ENCODE measurements at regions not wholly inside any gene's neighbourhood (a gene's known extent, or its start where the extent isn't known, plus 50 kb on each side); places are given as distances from the start of the nearest gene placed in this dataset.
"Not testable (repeated sequence)": the region's sequence is repeated elsewhere in the genome, so short reads cannot be mapped to it uniquely, and the experiment has no call there.

DNA sequence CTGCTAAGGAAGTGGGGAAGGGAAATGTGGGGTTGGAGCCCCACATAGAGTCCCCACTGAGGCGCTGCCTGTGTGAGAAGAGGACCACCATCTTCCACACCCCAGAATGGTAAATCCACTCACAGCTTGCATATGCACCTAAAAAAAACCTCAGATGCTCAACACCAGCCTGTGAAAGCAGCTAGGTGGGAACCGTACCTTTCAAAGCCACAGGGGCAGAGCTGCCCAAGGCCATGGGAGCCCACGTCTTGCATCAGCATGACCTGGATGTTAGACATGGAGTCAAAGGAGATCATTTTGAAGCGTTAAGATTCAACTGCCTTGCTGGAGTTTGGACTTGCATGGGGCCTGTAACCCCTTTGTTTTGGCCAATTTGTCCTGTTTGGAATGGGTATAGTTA lies 658.9 kb upstream of the TPTE start:
- H3K27ac Mint-ChIP-seq; H3K27me3 Mint-ChIP-seq (ENCODE audit: low read depth); H3K4me3 Mint-ChIP-seq; H3K4me1 Mint-ChIP-seq; H3K36me3 Mint-ChIP-seq (ENCODE audit: low read depth): not testable (repeated sequence)
- H3K9me3 Mint-ChIP-seq = peaks cover 33% of the 10 kb centered on the region

DNA sequence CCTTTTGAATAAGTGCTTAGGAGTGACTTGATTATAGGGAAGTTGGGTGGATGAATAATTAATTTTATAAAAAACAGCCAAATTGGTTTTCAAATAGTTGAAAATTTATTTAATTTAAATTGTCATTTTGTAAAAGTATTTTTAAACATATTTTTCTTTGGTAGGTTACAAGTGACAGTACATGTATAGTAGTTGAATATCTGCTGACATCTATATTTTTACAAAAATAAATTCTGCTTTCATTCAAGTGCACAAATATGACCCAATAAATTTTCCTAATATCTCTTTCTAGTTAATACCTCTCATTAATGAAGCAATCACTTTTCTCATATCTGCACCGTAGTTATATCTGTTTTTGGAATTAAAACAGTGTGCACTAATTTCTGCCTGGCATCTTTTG lies 653.6 kb upstream of the TPTE start:
- H3K9me3 Mint-ChIP-seq = peaks cover 21% of the 10 kb centered on the region
- H3K36me3 Mint-ChIP-seq (ENCODE audit: low read depth); H3K4me3 Mint-ChIP-seq; H3K27ac Mint-ChIP-seq; H3K27me3 Mint-ChIP-seq (ENCODE audit: low read depth); H3K4me1 Mint-ChIP-seq: not testable (repeated sequence)

DNA sequence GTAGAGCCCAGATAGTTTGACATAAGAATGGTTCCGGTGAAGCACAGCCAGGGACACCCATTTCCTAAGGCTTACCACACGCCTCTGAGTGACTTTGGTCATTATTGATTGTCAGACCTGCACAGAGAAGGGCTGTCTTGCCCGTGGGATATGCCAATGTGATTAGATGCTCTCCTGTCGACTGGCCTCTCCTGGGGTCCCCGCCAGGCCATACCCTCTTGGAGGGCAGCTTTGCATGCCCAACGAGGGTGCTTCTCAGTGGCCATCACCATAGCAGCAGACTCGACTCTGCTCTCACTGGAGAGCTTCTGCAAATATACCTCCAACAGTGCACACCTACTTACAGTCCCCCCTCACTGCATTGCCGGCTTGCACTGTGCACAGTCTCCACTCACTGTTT lies 648.3 kb upstream of the TPTE start:
- peaks cover 12% of the 10 kb centered on the region for H3K9me3 Mint-ChIP-seq
- H3K4me1 Mint-ChIP-seq; H3K36me3 Mint-ChIP-seq (ENCODE audit: low read depth); H3K27ac Mint-ChIP-seq; H3K4me3 Mint-ChIP-seq; H3K27me3 Mint-ChIP-seq (ENCODE audit: low read depth): not testable (repeated sequence)

DNA sequence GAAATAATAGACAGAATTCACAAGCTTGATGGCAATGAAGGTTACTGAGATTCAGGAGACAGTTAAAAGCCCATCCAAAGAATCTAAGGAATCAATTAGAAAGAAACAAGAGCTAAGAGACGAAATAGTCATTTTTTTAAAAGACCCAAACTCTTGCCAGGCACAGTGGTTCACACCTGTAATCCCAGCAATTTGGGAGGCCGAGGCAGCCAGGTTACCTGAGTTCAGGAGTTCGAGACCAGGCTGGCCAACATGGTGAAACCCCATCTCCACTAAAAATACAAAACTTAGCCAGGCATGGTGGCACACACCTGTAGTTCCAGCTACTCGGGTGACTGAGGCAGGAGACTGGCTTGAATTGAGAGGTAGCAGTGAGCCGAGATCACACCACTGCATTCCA lies 647.2 kb upstream of the TPTE start:
- H3K9me3 Mint-ChIP-seq = peaks cover 18% of the 10 kb centered on the region
- H3K4me1 Mint-ChIP-seq; H3K27me3 Mint-ChIP-seq (ENCODE audit: low read depth); H3K36me3 Mint-ChIP-seq (ENCODE audit: low read depth); H3K4me3 Mint-ChIP-seq; H3K27ac Mint-ChIP-seq: not testable (repeated sequence)

DNA sequence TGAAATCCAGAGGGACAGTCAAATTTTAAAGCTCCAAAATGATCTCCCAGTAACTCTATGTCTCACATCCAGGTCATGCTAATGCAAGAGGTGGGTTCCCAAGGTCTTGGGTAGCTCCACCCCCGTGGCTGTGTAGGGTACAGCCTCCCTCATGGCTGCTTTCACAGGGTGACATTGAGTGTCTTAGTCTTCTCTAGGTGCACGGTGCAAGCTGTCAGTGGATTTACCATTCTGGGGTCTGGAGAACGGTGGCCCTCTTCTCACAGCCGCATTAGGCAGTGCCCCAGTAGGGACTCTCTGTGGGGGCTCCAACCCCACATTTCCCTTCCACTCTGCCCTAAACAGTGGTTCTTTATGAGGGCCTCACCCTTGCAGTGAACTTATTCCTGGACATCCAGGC lies 640.0 kb upstream of the TPTE start:
- H3K9me3 Mint-ChIP-seq = peaks cover 41% of the 10 kb centered on the region
- H3K4me1 Mint-ChIP-seq; H3K4me3 Mint-ChIP-seq; H3K36me3 Mint-ChIP-seq (ENCODE audit: low read depth); H3K27ac Mint-ChIP-seq; H3K27me3 Mint-ChIP-seq (ENCODE audit: low read depth): not testable (repeated sequence)

DNA sequence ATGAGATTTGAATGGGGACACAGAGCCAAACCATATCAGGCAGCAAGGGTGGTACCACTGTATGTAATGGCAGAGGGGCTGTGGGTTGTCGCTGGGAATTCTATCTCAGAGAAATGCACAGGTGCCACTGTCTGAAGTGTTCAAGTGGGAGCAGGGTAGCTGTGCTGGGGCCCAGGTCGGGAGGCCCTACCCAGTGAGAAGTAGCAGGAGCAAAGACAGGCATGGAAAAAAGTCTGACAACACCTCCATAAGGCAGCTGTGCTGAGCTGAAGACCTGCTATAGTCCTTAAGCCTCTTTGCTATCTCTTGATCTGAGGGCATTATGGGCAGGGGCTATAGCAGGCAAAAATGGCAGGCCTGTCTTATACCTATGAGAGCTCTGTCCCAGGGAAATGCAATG lies 638.3 kb upstream of the TPTE start:
- H3K4me1 Mint-ChIP-seq; H3K27me3 Mint-ChIP-seq (ENCODE audit: low read depth); H3K36me3 Mint-ChIP-seq (ENCODE audit: low read depth); H3K4me3 Mint-ChIP-seq; H3K27ac Mint-ChIP-seq: not testable (repeated sequence)
- peaks cover 41% of the 10 kb centered on the region for H3K9me3 Mint-ChIP-seq

DNA sequence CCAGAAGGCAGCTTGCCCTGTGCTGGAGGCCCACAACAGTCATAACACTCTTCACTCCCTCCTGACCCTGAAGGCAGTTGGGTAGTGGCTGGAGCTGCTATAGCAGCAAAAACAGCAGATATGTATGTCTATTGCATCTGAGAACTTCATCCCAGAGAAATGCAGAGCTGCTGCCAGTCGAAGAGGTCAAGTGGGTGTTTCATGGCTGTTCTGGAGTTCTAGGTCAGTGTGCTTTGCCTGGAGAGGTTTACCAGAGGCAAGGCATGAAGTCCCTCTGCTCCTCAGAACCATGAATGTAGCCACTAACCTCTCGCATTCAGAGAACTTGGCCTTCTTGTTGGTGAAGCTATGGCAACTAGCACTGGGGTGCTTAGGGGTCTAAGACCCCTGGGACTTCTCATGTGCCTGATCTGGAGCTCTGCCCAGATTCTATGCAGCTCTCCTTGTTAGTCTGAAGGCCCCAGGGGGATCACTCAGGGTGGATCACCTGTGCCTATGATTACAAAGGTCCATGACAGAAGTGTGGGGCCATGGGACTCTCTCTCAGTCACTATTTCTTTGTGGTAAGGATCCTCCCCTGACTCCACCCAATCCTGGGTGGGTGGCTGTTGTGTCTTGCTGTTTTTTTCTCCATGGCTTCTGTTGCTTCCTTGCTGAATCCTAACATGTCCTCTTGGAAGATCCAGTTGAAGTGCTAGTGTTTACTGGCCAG lies 637.7 kb upstream of the TPTE start:
- not testable (repeated sequence) for H3K27ac Mint-ChIP-seq; H3K4me1 Mint-ChIP-seq; H3K4me3 Mint-ChIP-seq; H3K36me3 Mint-ChIP-seq (ENCODE audit: low read depth); H3K27me3 Mint-ChIP-seq (ENCODE audit: low read depth)
- peaks cover 37% of the 10 kb centered on the region for H3K9me3 Mint-ChIP-seq

DNA sequence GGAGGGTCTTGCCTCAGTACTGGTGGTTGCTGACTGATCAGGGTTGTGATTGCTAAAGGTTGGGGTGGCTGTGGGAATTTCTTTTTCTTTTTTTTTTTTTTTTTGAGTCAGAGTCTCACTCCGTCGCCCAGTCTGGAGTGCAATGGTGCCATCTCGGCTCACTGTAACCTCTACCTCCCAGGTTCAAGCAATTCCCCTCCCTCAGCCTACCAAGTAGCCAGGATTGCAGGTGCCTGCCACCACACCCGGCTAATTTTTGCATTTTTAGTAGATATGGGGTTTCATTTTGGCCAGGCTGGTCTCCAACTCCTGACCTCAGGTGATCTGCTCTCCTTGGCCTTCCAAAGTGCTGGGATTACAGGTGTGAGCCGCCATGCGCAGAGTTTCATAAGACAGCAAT lies 632.9 kb upstream of the TPTE start:
- peaks cover 28% of the 10 kb centered on the region for H3K9me3 Mint-ChIP-seq
- not testable (repeated sequence) for H3K36me3 Mint-ChIP-seq (ENCODE audit: low read depth); H3K27ac Mint-ChIP-seq; H3K4me3 Mint-ChIP-seq; H3K4me1 Mint-ChIP-seq; H3K27me3 Mint-ChIP-seq (ENCODE audit: low read depth)

DNA sequence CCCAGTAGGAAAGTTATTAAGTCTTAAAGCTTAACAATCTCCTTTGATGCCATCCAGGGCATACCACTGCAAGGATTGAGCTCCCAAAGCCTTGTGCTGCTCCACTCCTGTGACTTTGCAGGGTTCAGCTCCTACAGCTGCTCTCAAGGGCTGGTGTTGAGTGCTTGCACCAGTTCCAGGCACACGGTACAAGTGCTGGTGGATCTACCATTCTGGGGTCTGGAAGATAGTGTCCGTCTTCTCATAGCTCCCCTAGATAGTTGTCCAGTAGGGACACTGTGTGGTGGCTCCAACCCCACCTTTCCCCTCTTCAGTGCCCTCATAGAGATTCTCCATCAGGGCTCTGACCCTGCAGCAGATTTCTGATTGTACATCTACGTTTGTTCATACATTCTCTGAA lies 617.8 kb upstream of the TPTE start:
- H3K27ac Mint-ChIP-seq = not testable (repeated sequence)

DNA sequence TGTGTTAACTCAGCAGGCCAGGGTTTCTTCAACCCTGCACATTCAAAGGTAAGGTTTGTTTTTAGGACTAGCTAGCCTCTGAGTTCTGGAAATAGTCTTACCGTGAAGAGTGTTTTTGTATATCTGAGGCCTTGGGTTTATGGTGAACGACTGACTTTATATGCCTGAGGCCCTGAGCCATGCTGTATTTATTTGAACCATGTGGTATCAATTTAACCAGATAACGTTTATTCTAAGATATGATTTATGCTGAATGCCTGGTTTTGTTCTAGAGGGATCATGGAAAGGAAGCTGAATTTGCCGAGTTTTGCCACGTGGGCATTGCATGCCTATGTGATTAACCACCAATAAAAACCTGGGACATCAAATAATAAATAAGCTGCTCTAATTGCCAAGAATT lies 607.2 kb upstream of the TPTE start:
- not testable (repeated sequence) for H3K27me3 Mint-ChIP-seq (ENCODE audit: low read depth); H3K4me3 Mint-ChIP-seq; H3K27ac Mint-ChIP-seq; H3K36me3 Mint-ChIP-seq (ENCODE audit: low read depth); H3K4me1 Mint-ChIP-seq
- H3K9me3 Mint-ChIP-seq = peaks cover 31% of the 10 kb centered on the region

More for the DNA sequence above, 617.8 kb upstream of the TPTE start:
- peaks cover 24% of the 10 kb centered on the region for H3K9me3 Mint-ChIP-seq
- not testable (repeated sequence) for H3K27me3 Mint-ChIP-seq (ENCODE audit: low read depth); H3K4me3 Mint-ChIP-seq; H3K36me3 Mint-ChIP-seq (ENCODE audit: low read depth); H3K4me1 Mint-ChIP-seq

DNA sequence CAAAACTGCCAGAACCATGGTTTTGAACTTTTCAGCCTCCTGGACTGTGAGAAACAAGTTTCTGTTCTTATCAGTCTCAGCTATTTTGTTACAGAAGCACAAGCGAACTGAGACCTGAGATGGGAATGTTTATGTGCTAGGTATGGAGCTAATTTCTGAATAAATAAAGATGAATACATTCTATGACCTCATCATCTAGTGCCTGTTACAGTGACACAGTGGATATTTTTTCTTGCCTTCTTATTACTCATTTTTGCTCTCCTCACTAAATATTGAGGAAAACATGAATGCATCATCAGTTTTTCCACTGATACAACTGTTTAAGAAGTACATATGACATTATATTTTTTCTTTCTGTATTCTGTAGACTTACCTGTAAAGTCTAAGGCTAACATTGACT lies 601.9 kb upstream of the TPTE start:
- H3K27ac Mint-ChIP-seq; H3K4me3 Mint-ChIP-seq; H3K27me3 Mint-ChIP-seq (ENCODE audit: low read depth); H3K4me1 Mint-ChIP-seq; H3K9me3 Mint-ChIP-seq; H3K36me3 Mint-ChIP-seq (ENCODE audit: low read depth): not testable (repeated sequence)

DNA sequence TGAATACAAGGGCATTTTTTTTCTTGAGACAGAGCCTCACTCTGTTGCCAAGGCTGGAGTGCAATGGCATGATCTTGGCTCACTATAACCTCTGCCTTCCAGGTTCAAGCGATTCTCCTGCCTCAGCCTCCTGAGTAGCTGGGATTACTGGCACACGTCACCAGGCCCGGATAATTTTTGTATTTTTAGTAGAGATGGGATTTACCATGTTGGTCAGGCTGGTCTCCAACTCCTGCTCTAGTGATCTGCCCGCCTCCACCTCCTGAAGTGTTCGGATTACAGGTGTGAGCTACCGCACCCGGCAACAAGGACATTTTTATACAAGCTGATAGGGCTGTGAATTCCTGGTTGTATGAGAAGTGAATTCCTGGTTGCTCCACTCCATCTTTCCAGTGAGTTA lies 577.7 kb upstream of the TPTE start:
- H3K27ac Mint-ChIP-seq; H3K36me3 Mint-ChIP-seq (ENCODE audit: low read depth); H3K4me3 Mint-ChIP-seq; H3K4me1 Mint-ChIP-seq; H3K27me3 Mint-ChIP-seq (ENCODE audit: low read depth): not testable (repeated sequence)
- H3K9me3 Mint-ChIP-seq = peaks cover 47% of the 10 kb centered on the region

DNA sequence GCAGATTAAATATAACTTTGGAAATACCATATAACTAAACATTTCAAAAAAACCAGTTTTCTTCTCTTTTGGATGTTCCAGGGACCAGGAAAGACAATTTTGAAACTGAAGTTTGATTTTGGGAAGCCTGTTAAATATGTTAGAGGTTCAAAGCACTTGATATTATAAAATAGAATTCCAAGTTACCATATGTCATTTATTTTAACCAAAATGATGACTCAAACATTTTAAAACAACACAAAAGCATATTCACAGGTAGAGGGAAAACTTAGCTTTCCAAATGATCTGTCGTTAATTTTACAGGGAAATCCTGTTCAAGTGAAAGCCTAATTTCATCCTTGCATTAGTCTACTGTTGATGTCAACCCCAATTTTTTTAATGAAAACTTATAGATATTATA lies 575.3 kb upstream of the TPTE start:
- not testable (repeated sequence) for H3K36me3 Mint-ChIP-seq (ENCODE audit: low read depth); H3K4me3 Mint-ChIP-seq; H3K4me1 Mint-ChIP-seq; H3K27me3 Mint-ChIP-seq (ENCODE audit: low read depth); H3K27ac Mint-ChIP-seq
- peaks cover 57% of the 10 kb centered on the region for H3K9me3 Mint-ChIP-seq

DNA sequence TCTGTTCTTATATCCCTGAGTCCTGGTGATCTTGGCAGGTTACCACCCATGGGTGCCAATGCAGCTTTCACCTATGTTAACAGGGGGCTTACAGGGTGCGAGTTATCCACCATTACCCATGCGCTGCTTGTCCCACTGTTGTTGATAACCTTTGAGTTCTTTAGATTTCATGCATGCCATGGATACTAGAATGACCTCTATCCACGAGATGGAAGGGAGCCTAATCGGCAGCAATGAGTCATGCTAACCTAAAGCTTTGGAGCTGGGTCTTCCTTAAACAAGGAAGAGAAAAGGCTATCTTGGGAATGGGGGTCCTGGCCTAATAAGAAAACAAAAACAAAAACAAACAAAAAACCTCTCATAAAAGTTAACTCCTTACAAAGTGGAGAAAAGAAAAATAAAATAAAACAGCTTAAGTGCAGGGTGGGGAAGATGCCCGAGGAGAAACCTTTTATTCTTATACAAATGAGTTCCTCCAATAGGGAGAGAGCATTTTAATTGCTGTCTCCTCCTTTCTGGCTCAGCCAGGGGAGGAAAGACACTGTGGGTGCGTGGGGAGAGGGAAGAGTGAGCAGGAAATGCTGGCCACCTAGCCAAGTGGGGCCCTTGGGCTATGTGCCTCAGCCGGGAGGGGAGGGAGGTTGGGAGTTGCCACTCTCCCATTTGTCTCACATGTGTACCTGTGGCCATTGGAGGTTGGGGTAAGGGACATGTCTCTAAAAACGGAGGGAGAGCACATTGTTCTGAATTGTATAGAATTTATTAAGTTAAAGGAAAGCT lies 571.7 kb upstream of the TPTE start:
- H3K9me3 Mint-ChIP-seq = peaks cover 50% of the 10 kb centered on the region
- not testable (repeated sequence) for H3K4me3 Mint-ChIP-seq; H3K4me1 Mint-ChIP-seq; H3K27me3 Mint-ChIP-seq (ENCODE audit: low read depth); H3K27ac Mint-ChIP-seq; H3K36me3 Mint-ChIP-seq (ENCODE audit: low read depth)

DNA sequence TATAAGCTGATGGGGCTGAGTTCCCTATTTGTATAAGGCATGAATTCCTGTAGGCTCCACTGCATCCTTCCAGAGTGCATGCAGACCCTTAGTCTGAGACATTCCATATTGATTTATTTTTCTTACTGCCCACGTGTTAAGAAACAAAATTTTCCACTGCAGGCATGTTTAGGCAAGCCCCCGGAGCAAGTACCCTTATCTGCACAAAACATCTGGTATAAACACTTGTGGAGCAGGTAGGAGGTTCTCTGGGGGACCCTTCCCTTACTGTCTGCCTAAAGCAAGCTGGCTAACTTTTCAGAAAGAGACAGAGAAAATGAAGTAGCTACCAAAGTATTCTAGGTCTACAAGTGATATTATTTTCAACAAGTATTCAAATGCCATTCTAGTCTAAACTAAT lies 571.0 kb upstream of the TPTE start:
- H3K36me3 Mint-ChIP-seq (ENCODE audit: low read depth); H3K4me1 Mint-ChIP-seq; H3K27me3 Mint-ChIP-seq (ENCODE audit: low read depth); H3K4me3 Mint-ChIP-seq; H3K27ac Mint-ChIP-seq: not testable (repeated sequence)
- H3K9me3 Mint-ChIP-seq = peaks cover 48% of the 10 kb centered on the region

DNA sequence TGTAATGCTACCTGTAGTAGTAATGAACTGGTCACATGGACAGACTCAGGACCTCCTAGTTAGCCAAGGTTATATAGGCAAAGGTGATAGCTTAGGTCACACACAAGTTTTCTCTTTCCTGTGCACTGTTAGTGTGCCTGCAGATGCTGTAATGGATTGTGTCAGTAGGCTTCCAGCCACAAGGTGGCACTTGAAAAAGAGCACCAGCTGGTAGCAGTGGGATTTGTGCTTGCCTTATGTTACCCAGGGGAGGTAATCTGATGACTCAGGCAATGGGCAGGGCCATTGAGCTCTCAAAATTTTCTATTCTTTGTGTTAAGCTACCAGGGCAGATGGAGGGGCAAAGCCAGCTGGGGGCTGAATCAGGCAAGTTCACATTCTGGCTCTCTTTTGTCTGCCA lies 562.6 kb upstream of the TPTE start:
- not testable (repeated sequence) for H3K4me1 Mint-ChIP-seq; H3K27me3 Mint-ChIP-seq (ENCODE audit: low read depth); H3K27ac Mint-ChIP-seq; H3K4me3 Mint-ChIP-seq; H3K36me3 Mint-ChIP-seq (ENCODE audit: low read depth)
- H3K9me3 Mint-ChIP-seq = peaks cover 20% of the 10 kb centered on the region
